SW 1271 (cell line): ENCODE measurements at regions not wholly inside any gene's neighbourhood (a gene's known extent, or its start where the extent isn't known, plus 50 kb on each side); places are given as distances from the start of the nearest gene placed in this dataset.

ENCODE experiments used
- DNase-seq, 2 experiments: peaks; one replicate each; lab custom pipeline; 2025; lab: John Stamatoyannopoulos, UW

GRCh38 chr20:4095639-4096038 lies 53.0 kb upstream of the SMOX start:
- DNase-seq, result no peak

- peak in 1 of 2 experiments; percentile 16 for DNase-seq
Observed at GRCh38 chr20:4091490-4092479, 56.8 kb upstream of the SMOX start.

- DNase-seq, result no peak
Observed at GRCh38 chr20:4090756-4091489, 57.7 kb upstream of the SMOX start.

GRCh38 chr20:4089756-4090487 lies 58.7 kb upstream of the SMOX start:
- no peak for DNase-seq

- no peak for DNase-seq
Observed at GRCh38 chr20:4088766-4089165, 59.9 kb upstream of the SMOX start.

- DNase-seq, result no peak
Observed at GRCh38 chr20:4087923-4088322, 60.7 kb upstream of the SMOX start.

- DNase-seq, result no peak
Observed at GRCh38 chr20:4086771-4087687, 61.6 kb upstream of the SMOX start.

GRCh38 chr20:4084721-4085120 lies 63.9 kb upstream of the SMOX start:
- no peak for DNase-seq

GRCh38 chr20:4084096-4084495 lies 64.5 kb upstream of the SMOX start:
- no peak for DNase-seq

GRCh38 chr20:4083098-4083865 lies 65.3 kb upstream of the SMOX start:
- DNase-seq, result no peak

GRCh38 chr20:4082406-4083097 lies 66.1 kb upstream of the SMOX start:
- DNase-seq, result no peak

- DNase-seq, result no peak
Observed at GRCh38 chr20:4081421-4081820, 66.1 kb upstream of the RNF24 start.

- peak in 1 of 2 experiments; percentile 27 for DNase-seq
Observed at GRCh38 chr20:4076671-4077070, 61.3 kb upstream of the RNF24 start.

- no peak for DNase-seq
Observed at GRCh38 chr20:4076033-4076432, 60.7 kb upstream of the RNF24 start.

- no peak for DNase-seq
Observed at GRCh38 chr20:4074877-4075455, 59.6 kb upstream of the RNF24 start.

GRCh38 chr20:4073852-4074741 lies 58.7 kb upstream of the RNF24 start:
- DNase-seq, result no peak

GRCh38 chr20:4071178-4071693 lies 55.9 kb upstream of the RNF24 start:
- DNase-seq, result no peak
